Hepatocyte (in vitro differentiated cells): ENCODE measurements at regions not wholly inside any gene's neighbourhood (a gene's known extent, or its start where the extent isn't known, plus 50 kb on each side); places are given as distances from the start of the nearest gene placed in this dataset.

Experiments used
- DNase-seq: peaks from one replicate; pipeline ENCODE4 v3.0.0-alpha.2; 2016; ENCODE audit warnings: low spot score
- H2AFZ ChIP-seq: fragments of 200-600 bp; sonication (generic); 2 replicates; pipeline ENCODE4 v1.6.0; 2016; ENCODE audit warnings: antibody characterized with exemption, mild to moderate bottlenecking
- H3K27ac ChIP-seq: fragments of 200-600 bp; sonication (generic); 2 replicates; pipeline ENCODE4 v1.5.1; 2016; ENCODE audit warnings: mild to moderate bottlenecking
- H3K27me3 ChIP-seq: fragments of 200-600 bp; sonication (generic); 2 replicates; pipeline ENCODE4 v1.6.1; 2016
- H3K36me3 ChIP-seq: fragments of 200-600 bp; sonication (generic); replicated peaks from 2 replicates; pipeline ENCODE4 v1.5.1; 2016; ENCODE audit warnings: low read depth; ENCODE audit not compliant: insufficient read depth
- H3K4me1 ChIP-seq: fragments of 200-600 bp; sonication (generic); 2 replicates; pipeline ENCODE4 v1.5.1; 2016; ENCODE audit warnings: mild to moderate bottlenecking, moderate library complexity; ENCODE audit not compliant: insufficient read depth
- H3K4me2 ChIP-seq: fragments of 200-600 bp; sonication (generic); 2 replicates; pipeline ENCODE4 v1.6.0; 2016
- H3K4me3 ChIP-seq: fragments of 200-600 bp; sonication (generic); 2 replicates; pipeline ENCODE4 v1.5.1; 2016; ENCODE audit warnings: mild to moderate bottlenecking
- H3K79me2 ChIP-seq: fragments of 200-600 bp; sonication (generic); 2 replicates; pipeline ENCODE4 v1.6.0; 2017; ENCODE audit warnings: mild to moderate bottlenecking
- H3K9me2 ChIP-seq: fragments of 200-600 bp; sonication (generic); replicated peaks from 2 replicates; pipeline ENCODE4 v1.6.0; 2017; ENCODE audit warnings: mild to moderate bottlenecking; ENCODE audit not compliant: insufficient read depth
- H3K9me3 ChIP-seq: fragments of 200-600 bp; sonication (generic); 2 replicates; pipeline ENCODE4 v1.5.1; 2016; ENCODE audit warnings: low read depth, mild to moderate bottlenecking
- H4K20me1 ChIP-seq: fragments of 200-600 bp; sonication (generic); 2 replicates; pipeline ENCODE4 v1.6.0; 2016; ENCODE audit warnings: mild to moderate bottlenecking; ENCODE audit not compliant: insufficient read depth, poor library complexity, severe bottlenecking
- CTCF ChIP-seq: fragments of 200-600 bp; sonication (generic); IDR thresholded peaks from 2 replicates; pipeline ENCODE4 v1.5.1; 2016; ENCODE audit warnings: antibody characterized with exemption, mild to moderate bottlenecking; ENCODE audit not compliant: poor library complexity
- EZH2 ChIP-seq: fragments of 200-600 bp; sonication (generic); IDR thresholded peaks from 2 replicates; pipeline ENCODE4 v1.6.1; 2016; ENCODE audit warnings: antibody characterized with exemption, mild to moderate bottlenecking, borderline replicate concordance
- EZH2phosphoT487 ChIP-seq: fragments of 200-600 bp; sonication (generic); IDR thresholded peaks from one replicate; pipeline ENCODE4 v1.6.1; 2018; ENCODE audit warnings: antibody characterized with exemption, mild to moderate bottlenecking, low read depth, moderate library complexity; ENCODE audit not compliant: unreplicated experiment, severe bottlenecking
- WGBS: methylation state at CpG from one replicate; pipeline ENCODE4 v1.1.6; 2016; ENCODE audit warnings: low lambda C conversion rate; ENCODE audit errors: missing lambda C conversion rate; 5-methylcytosine and 5-hydroxymethylcytosine counted together

- Histone ChIP-seq H3K36me3 (no peaks in the 10 kb centered on the region), H2AFZ (no peak overlapping the region)
These were observed 504.1 kb upstream of the CDIN1 start for GRCh38 chr15:36075333-36075732.

DNA sequence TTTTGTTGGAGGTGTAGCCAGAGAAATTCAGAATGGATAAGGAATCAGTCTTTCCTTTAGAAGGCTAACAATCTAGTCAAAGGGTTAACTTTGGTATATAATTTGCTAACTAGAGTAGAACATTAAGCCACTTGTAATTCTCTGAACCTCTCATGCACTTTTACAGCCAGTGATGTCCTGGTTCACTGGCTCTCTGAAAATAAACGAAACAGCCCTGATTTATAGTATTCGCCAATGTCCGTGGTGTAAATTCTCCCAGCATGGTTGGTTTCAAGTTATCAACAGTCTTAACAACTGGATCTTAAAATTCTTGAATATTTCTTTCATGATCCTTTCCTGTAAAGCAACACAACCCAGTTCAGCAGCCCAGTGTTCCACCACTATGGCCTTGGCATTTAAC, 500.4 kb upstream of the CDIN1 start:
- no peak overlapping the region for H3K4me2 ChIP-seq
- H3K27me3 ChIP-seq: no peaks in the 10 kb centered on the region
- H3K79me2 ChIP-seq: no peaks in the 10 kb centered on the region
- H3K4me1 ChIP-seq: no peaks in the 10 kb centered on the region
- H2AFZ ChIP-seq: no peak overlapping the region
- WGBS: 56% methylated on average over 3 of the region's 3 CpGs
- TF ChIP-seq EZH2 (no peak), CTCF (no peak), EZH2phosphoT487 (no peak)
- no peaks in the 10 kb centered on the region for H3K9me3 ChIP-seq
- no peaks in the 10 kb centered on the region for H3K9me2 ChIP-seq
- no peak overlapping the region for H3K27ac ChIP-seq
- H3K36me3 ChIP-seq: no peaks in the 10 kb centered on the region
- H4K20me1 ChIP-seq: no peaks in the 10 kb centered on the region
- H3K4me3 ChIP-seq: no peak overlapping the region
- DNase-seq: no peak

More at GRCh38 chr15:36075333-36075732, 504.1 kb upstream of the CDIN1 start:
- no peaks in the 10 kb centered on the region for H3K9me3 ChIP-seq
- H3K27ac ChIP-seq: no peak overlapping the region
- H3K27me3 ChIP-seq: no peaks in the 10 kb centered on the region
- DNase-seq: no peak
- H3K9me2 ChIP-seq: no peaks in the 10 kb centered on the region
- TF ChIP-seq EZH2 (no peak), CTCF (no peak), EZH2phosphoT487 (no peak)
- H3K4me2 ChIP-seq: no peak overlapping the region
- H3K79me2 ChIP-seq: no peaks in the 10 kb centered on the region
- no peaks in the 10 kb centered on the region for H3K4me1 ChIP-seq
- no peaks in the 10 kb centered on the region for H4K20me1 ChIP-seq
- no peak overlapping the region for H3K4me3 ChIP-seq

GRCh38 chr15:36080759-36081158, 498.7 kb upstream of the CDIN1 start:
- no peaks in the 10 kb centered on the region for H3K79me2 ChIP-seq
- H3K9me2 ChIP-seq: no peaks in the 10 kb centered on the region
- H4K20me1 ChIP-seq: no peaks in the 10 kb centered on the region
- H3K9me3 ChIP-seq: no peaks in the 10 kb centered on the region
- no peaks in the 10 kb centered on the region for H3K27me3 ChIP-seq
- no peak for TF ChIP-seq EZH2phosphoT487
- TF ChIP-seq CTCF: no peak
- TF ChIP-seq EZH2: no peak
- no peak for DNase-seq
- H3K36me3 ChIP-seq: no peaks in the 10 kb centered on the region
- H3K4me3 ChIP-seq: no peak overlapping the region
- H3K4me2 ChIP-seq: no peak overlapping the region
- H3K27ac ChIP-seq: no peak overlapping the region
- 66% methylated on average over 4 of the region's 4 CpGs for WGBS
- no peak overlapping the region for H2AFZ ChIP-seq
- H3K4me1 ChIP-seq: no peaks in the 10 kb centered on the region

- DNase-seq: no peak
- Histone ChIP-seq H3K79me2 (no peaks in the 10 kb centered on the region), H4K20me1 (no peaks in the 10 kb centered on the region), H3K36me3 (no peaks in the 10 kb centered on the region), H2AFZ (no peak overlapping the region), H3K9me3 (no peaks in the 10 kb centered on the region), H3K27me3 (no peaks in the 10 kb centered on the region), H3K4me2 (no peak overlapping the region), H3K9me2 (no peaks in the 10 kb centered on the region), H3K4me3 (no peak overlapping the region), H3K27ac (no peak overlapping the region), H3K4me1 (no peaks in the 10 kb centered on the region)
- 90% methylated on average over 1 of the region's 1 CpG for whole genome bisulfite sequencing
- TF ChIP-seq EZH2phosphoT487: no peak
- TF ChIP-seq CTCF: no peak
- TF ChIP-seq EZH2: no peak
These were observed 489.0 kb upstream of the CDIN1 start for GRCh38 chr15:36090286-36090946.
